ENCODE measurements at regions not wholly inside any gene's neighbourhood (a gene's known extent, or its start where the extent isn't known, plus 50 kb on each side); places are given as distances from the start of the nearest gene placed in this dataset.

GRCh38 chr2:217076657-217077232 lies 216.9 kb upstream of the TNP1 start:
- in situ Hi-C loops (cut with MboI) = no loop called here
- RAD21 ChIA-PET (ENCODE audit: unreplicated experiment) = no interaction called here
- POLR2A ChIA-PET = no interaction called here
- no peaks in the 10 kb centered on the region for H3K36me3 ChIP-seq (ENCODE audit: control insufficient read depth in 2 of 2, insufficient read depth in 2 of 2, low read length in 1 of 2)
- no peak overlapping the region for H2AFZ ChIP-seq (ENCODE audit: control insufficient read depth, low read depth, low read length)
- H3K4me2 ChIP-seq (ENCODE audit: control insufficient read depth, insufficient read depth) = no peak overlapping the region
- BruUV-seq (replicated peaks) = no TSS peak
- CTCF ChIA-PET = interaction anchor here (0.6 to 1.1 kb wide), 2 partner anchors 29 to 32 kb away, joined by 3 to 5 read pairs; no protein-coding TSS in a partner anchor
- no peak for ATAC-seq
- no peak overlapping the region for H3K4me3 ChIP-seq
- no peaks in the 10 kb centered on the region for H3K79me2 ChIP-seq (ENCODE audit: control insufficient read depth, insufficient read depth, low read length)
- intact Hi-C loops (cut with micrococcal nuclease; ENCODE audit: unreplicated experiment) = no loop called here
- H3K4me1 ChIP-seq (ENCODE audit: control insufficient read depth, insufficient read depth, low read length) = no peaks in the 10 kb centered on the region
- TF ChIP-seq TCF7 (IDR thresholded peaks at IDR 0.05; ENCODE audit: borderline replicate concordance) (no peak), ZBTB4 (CRISPR knock-in tag; IDR thresholded peaks at IDR 0.05) (no peak), HSF1 (IDR thresholded peaks at IDR 0.05; ENCODE audit: low read depth, low read length) (no peak), IKZF2 (IDR thresholded peaks at IDR 0.05) (no peak), MXI1 (IDR thresholded peaks at IDR 0.05; ENCODE audit: low read depth, low read length) (no peak), NFYA (IDR thresholded peaks at IDR 0.05; ENCODE audit: borderline replicate concordance, low read depth, low read length) (no peak), SRF (IDR thresholded peaks at IDR 0.05; ENCODE audit: low read depth in 2 of 2, low read length in 2 of 2) (no peak), EP300 (IDR thresholded peaks at IDR 0.05; ENCODE audit: borderline replicate concordance in 1 of 2, control insufficient read depth in 1 of 2, low read depth in 2 of 2, low read length in 2 of 2) (no peak), RAD51 (IDR thresholded peaks at IDR 0.05) (no peak), GABPA (IDR thresholded peaks at IDR 0.05; ENCODE audit: low read depth) (no peak), DPF2 (IDR thresholded peaks at IDR 0.05) (no peak), CREM (IDR thresholded peaks at IDR 0.05; ENCODE audit: low read depth) (no peak), ATF7 (IDR thresholded peaks at IDR 0.05; ENCODE audit: low read depth) (no peak), CBFB (IDR thresholded peaks at IDR 0.05; ENCODE audit: low read depth) (no peak), STAT1 (conservative IDR thresholded peaks at IDR 0.05) (no peak), CHD1 (IDR thresholded peaks at IDR 0.05; ENCODE audit: low read depth, low read length) (no peak)
- H4K20me1 ChIP-seq (ENCODE audit: control insufficient read depth, insufficient read depth) = no peaks in the 10 kb centered on the region
- SMC1A ChIA-PET (ENCODE audit: uncharacterized antibody, unreplicated experiment) = interaction anchor here (0.6 to 2.0 kb wide), 3 partner anchors 10 to 47 kb away, joined by 3 to 5 read pairs (median 3); no protein-coding TSS in a partner anchor
- no peaks in the 10 kb centered on the region for H3K9me3 ChIP-seq (replicated peaks; ENCODE audit: control insufficient read depth, insufficient read depth, low read length)
- H3K27ac ChIP-seq (ENCODE audit: control insufficient read depth, insufficient read depth) = no peak overlapping the region
- H3K27me3 ChIP-seq (replicated peaks in 1 of 2; ENCODE audit: control insufficient read depth in 2 of 2, insufficient read depth in 2 of 2, low read length in 1 of 2) = no peaks in the 10 kb centered on the region
- WGBS (ENCODE audit: insufficient coverage, insufficient replicate concordance, low lambda C conversion rate, missing lambda C conversion rate) = 2% methylated on average over 5 of the region's 6 CpGs
- no peak for FAIRE-seq
- no peak overlapping the region for H3K9ac ChIP-seq (ENCODE audit: control insufficient read depth, insufficient read depth, low read length)
- no peak for DNase-seq (ENCODE audit: low read depth, low spot score)

Measured in GM12878 (cell line).